Peyer's patch (tissue), 4 donors: ENCODE measurements at regions not wholly inside any gene's neighbourhood (a gene's known extent, or its start where the extent isn't known, plus 50 kb on each side); places are given as distances from the start of the nearest gene placed in this dataset.

Experiments used
- POLR2A ChIP-seq, 2 donors: fragments of 450-650 bp; IDR thresholded peaks; one replicate each; pipeline ENCODE4 v1.5.1; 2017; ENCODE audit warnings: antibody characterized with exemption in 2 of 2, mild to moderate bottlenecking in 2 of 2, moderate library complexity in 2 of 2
- TF ChIP-seq, protein P1 (sequence below), 6 experiments: fragments of 450-650 bp in 4 of 6; fragments of 200-600 bp in 2 of 6; sonication (generic) in 1 of 6; IDR thresholded peaks; one replicate each; pipeline ENCODE4 v1.5.1; 2017 to 2019; ENCODE audit warnings: antibody characterized with exemption in 6 of 6, mild to moderate bottlenecking in 3 of 6, moderate library complexity in 1 of 6

DNA sequence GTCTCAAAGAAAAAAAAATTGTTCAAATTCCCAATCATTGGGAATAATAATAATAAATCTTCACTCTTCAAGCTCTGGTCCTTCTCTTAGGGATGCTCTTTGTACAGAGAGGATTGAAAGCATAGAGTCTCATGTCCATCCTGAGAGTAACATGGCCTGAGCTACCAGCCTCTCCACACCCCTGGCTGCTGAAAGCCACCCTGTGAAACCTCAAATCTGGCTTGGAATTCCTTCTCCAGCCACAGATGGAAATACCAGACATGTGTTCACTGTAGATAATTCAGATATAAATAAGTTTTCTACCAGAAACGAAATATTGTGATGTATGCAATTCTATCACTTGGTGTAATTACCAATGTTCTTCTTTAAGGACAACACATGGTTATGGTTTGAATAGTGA is 140.6 kb downstream of the ARSF start:
- TF ChIP-seq, protein P1, sequence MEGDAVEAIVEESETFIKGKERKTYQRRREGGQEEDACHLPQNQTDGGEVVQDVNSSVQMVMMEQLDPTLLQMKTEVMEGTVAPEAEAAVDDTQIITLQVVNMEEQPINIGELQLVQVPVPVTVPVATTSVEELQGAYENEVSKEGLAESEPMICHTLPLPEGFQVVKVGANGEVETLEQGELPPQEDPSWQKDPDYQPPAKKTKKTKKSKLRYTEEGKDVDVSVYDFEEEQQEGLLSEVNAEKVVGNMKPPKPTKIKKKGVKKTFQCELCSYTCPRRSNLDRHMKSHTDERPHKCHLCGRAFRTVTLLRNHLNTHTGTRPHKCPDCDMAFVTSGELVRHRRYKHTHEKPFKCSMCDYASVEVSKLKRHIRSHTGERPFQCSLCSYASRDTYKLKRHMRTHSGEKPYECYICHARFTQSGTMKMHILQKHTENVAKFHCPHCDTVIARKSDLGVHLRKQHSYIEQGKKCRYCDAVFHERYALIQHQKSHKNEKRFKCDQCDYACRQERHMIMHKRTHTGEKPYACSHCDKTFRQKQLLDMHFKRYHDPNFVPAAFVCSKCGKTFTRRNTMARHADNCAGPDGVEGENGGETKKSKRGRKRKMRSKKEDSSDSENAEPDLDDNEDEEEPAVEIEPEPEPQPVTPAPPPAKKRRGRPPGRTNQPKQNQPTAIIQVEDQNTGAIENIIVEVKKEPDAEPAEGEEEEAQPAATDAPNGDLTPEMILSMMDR (IDR thresholded peaks at IDR 0.05): no peak
- no peak for TF ChIP-seq POLR2A (IDR thresholded peaks at IDR 0.05)
